ENCODE measurements at regions not wholly inside any gene's neighbourhood (a gene's known extent, or its start where the extent isn't known, plus 50 kb on each side); places are given as distances from the start of the nearest gene placed in this dataset.

DNA sequence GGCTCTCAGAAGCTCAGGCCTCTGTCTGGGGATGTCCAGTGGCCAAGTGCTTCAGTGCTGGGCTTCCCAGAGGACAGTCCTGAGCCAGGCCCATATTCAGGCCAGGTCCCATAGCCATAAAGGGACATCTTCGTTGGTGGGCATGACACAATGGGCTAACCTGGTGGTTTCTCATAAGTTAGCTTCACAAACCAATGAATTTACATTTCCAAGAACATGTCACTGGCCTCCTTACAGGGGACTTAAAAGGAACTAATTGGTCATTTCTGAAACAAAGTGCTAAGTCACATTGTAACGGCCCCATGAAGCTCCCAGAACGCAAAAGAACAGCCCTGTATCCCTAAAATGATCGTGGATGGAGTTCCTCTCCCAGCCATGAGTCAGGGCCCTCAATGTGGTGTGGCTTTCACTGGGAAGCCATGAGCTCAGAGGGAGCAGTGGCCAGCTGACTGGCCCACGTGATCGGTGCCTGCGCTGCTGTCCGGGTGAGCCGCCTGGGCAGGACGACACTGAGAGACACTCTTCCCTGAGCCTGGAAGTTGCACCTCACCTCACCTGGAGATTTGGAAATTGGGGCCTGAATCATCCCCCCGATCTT is 163.7 kb upstream of the APCDD1 start:
- DNase-seq, result no peak

DNA sequence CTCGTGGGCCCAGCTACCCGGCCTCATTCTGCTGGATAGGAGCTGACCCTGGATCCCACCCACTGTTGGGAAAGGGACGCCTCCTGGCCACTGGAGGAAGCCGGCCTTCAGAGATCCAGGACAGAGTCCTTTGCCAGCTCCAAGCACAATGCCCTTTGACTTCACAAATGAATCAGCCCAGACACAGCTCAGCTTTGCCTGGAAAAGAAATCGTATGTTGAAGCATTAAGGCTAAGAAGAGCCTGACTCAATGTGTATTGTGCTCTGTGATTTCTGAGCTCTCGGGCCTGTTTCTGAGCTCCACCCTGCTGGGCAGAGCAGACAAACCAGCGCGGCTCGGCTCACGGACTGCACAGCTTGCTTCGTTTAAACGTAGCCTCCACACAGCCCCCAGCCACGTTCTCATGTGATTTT is 162.9 kb upstream of the APCDD1 start:
- DNase-seq, result no peak

DNA sequence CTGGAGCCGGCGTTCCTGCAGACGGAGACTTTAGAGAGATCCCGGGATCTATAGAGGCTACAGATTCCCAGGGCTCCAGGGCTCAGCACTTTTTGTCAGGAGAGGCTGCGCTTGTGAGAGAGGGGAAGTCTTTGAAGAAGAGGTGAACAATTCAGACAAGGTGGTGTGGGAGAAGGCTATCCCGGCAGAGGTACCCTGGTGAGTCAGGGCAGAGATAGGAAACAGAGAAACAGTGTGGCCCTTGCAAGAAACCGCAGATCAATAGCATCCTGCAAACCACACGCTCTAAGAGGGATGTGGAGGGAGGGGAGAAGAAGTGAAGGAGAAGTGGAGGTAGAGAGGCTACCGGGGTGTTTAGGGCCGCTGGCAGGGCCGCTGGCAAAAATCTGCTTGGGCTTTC is 160.5 kb upstream of the APCDD1 start:
- DNase-seq, result no peak

DNA sequence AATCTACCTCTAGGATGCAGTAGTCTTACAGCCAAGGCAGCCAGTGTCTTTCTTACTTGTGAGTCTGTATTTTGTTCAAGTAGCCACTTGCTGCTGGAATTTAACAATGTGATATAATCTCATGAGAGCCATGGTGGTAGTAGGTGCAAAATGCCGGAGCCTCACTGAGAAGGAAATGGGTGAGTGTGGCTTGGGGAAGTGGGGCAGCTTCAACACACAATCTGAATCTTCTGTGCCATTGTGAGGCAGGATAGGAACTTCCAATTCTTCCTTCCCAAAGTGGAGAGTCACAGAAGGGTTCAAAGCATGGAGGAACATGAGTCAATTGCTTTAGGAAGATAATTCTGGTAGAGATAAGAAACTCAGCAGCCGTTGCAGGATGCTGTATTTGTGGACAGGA is 158.7 kb upstream of the APCDD1 start:
- DNase-seq, result no peak

DNA sequence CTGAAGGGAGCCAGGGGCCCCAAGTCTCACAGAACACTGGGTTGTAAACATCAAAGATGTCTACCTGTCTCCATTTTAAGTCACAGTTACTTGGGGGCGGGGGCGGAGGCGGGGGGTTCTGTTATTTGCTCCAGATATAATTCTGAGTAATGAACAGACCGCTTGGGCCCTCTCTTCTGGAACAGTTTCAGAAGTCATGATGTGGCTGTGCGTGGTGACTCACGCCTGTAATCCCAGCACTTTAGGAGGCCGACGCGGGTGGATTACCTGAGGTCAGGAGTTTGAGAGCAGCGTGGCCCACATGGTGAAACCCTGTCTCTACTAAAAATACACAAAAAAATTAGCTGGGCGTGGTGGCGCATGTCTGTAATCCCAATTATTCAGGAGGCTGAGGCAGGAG is 157.9 kb upstream of the APCDD1 start:
- no peak for DNase-seq

DNA sequence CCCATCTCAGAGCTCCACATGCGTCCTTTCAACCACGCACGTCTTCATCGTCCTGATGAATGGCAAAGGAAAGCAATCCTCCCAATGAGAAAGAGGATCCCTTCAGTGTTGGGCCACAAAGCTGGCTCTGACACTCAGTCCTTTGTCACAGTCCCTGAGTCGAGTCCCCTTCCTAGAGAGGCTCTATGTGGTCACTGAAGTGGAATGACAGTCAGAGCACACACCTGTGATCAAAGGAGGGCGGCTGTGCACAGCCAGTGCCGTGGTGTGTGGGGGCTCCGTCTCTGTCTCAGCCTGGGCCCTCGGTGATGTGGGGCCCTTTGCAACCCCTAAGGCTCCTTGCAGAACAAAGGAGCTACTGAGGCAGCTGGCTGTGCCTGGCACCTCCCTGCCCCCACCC is 157.3 kb upstream of the APCDD1 start:
- DNase-seq, result no peak

DNA sequence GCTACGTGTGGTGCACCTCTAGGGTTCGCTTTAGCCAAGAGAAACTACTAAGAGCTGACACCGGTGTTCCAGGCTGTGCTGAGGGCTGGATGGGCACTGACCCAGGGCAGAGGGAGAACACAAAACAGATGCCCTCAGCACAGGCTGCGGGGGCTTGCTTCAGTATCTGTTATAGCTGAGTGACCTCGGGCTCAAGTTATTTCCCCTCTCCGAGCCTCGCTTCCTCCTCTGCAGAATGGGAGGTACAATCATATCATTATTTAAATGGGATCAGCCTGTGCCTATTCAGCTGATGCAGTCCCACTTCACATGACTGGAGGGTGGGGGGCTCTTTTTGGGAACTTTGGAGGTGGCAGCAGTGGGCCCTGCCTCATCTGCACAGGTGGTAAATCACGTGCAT is 156.1 kb upstream of the APCDD1 start:
- no peak for DNase-seq

DNA sequence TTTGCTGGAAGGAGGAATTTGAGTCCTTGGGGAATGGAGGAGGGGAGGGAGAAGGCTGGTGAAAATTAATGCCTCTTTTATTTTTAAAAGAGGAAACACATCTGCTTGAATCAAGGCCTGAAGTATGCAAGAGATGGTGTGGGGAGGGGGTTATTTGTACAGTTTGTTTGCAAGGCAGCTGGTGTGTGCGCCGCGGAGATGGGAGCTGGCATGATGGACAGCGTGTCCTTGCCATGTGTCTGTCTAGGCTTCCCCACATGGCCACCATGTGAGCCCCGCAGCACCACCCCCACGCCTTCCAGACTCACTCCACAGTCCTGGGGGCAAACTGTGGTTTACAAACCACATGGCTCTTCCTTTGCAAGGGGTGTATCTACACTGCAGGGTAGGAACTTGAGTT is 154.8 kb upstream of the APCDD1 start:
- DNase-seq, result no peak

DNA sequence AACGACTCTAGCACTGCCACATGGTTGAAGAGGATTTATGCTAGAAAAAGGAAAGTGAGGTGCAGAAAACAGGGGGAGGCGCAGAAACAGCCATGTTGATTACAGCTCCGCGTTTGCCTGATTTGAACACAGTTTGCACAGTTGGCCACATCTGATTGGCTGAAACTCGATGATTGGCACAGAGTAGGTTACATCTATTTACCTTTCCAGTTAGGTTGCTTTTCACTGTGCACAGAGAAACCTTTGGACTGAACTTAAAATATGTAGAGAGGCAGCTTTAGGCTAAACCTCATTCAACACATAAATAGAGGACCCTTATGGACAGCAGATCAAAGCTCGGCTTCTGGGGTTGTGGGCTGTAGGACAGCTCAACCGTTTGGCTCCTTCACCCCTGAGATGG is 153.7 kb upstream of the APCDD1 start:
- DNase-seq, result no peak

DNA sequence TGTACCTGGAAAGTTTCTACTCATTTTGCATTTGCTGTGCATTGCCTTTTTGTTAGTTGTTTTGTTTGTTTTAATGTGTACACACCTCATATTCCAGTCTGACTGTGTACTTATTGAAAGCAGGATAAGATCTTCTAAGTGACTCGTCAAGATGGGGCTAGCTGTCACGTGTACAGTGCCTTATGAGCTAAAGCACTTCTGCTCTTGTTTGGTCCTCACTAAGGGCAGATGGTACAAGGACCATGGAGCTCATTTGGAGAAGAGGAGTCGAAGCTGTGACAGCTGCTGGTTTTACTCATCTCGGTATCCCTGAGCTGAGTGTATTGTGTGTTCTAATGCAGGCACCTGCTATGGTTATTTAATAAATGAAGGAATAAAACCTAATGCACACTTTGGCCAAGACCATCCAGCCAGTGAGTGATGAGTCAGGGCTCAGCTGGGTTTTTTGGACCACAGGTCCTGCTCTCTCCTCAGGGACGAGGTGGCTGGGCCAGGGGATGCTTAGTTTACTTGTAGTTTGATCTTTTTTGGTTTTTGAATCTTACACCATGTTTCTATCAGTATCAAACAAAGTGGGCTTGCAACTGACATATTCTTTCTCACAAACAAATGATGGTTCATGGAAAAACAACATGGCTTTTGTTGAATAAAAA is 152.5 kb upstream of the APCDD1 start:
- no peak for DNase-seq

DNA sequence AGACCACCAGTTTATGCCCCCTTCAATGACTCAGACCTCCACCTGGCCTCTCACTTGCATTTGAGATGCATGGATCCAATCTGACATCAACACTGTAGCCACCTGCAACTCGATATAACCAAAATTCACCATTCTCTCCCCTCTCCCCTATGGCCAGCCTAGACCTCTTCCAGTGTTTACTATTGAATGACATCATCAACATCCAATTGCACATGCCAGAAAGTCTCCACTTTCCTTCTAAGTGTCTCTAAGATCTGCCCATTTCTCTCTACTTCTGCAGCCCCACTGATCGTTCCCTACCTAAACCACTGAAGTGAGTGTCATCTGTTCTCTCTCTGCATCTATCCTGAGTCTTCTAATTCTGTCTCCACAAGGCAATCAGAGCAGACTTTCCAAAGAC is 151.3 kb upstream of the APCDD1 start:
- peak; percentile 23 for DNase-seq

DNA sequence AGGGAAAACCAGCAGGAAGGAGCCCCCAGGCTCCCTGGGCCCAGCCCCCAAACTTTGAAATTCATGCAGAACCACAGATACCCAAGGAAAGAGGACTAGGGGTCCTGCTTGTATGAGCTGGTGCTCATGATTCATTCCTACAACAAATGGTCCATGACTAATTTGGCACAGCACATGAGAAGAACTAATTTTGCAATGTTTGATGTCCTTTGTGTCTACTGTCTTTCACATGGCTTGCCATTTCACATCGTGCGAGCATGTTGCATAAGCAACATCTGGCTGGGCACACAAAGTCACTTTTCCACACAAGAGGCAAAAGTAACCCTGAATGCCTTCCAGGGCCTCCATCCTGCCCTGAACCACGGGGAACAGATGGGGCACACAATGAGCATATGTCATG is 149.6 kb upstream of the APCDD1 start:
- DNase-seq, result no peak

DNA sequence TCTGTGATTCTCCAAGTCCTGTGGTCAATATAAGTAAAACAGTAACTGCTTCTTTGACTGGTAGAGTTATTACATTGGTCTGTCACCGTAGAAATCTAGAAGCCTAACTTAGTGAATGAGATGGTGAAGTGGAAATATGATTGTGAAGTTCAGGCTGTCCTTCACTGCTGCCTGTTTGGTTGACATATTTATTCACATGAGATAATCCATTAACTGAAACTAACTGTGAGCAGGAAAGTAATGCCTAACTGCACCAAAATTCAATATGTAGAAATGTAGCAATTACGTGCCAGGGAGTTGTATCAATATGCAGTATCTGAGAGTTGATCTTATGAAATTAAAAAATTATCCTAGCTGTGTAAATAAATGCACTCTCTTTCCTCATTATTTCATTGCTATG is 147.7 kb upstream of the APCDD1 start:
- no peak for DNase-seq

DNA sequence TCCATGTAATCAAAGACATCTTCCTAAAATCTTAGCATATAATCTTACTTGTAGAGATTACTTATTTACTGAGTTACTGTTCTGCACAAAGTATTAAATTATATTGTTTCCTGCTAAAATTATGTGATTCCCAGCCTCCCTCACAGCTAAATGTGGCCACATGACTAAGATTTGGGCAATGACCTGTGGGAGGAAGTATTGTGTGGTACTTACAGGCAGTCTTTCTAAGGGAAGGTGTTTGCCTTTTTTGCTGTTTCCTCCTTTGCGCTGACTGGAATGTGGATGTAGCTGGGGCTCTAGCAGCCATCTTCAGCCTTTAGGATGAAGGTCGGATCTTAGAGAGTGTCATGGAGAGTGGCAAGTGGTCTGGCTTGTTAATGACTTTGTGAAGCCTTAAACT is 146.3 kb upstream of the APCDD1 start:
- no peak for DNase-seq

DNA sequence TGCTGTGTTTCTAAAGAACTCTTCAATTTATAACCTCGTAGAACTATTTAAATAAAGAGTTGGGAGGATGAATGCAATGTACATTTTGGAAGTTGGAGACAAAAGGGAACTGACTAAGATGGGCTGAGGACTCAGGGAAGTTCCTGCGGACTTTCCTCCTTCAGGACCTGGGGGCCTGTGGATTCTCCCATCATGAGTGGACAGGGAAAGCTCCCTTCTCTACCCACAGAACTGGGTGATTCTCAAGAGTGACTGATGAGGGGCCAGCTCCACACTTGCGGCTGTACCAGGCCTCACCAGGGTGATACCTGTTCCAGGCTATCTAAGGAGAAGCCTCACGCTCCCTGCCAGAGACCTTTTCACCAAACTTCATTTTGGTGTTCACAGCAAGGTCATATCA is 143.8 kb upstream of the APCDD1 start:
- DNase-seq, result no peak

DNA sequence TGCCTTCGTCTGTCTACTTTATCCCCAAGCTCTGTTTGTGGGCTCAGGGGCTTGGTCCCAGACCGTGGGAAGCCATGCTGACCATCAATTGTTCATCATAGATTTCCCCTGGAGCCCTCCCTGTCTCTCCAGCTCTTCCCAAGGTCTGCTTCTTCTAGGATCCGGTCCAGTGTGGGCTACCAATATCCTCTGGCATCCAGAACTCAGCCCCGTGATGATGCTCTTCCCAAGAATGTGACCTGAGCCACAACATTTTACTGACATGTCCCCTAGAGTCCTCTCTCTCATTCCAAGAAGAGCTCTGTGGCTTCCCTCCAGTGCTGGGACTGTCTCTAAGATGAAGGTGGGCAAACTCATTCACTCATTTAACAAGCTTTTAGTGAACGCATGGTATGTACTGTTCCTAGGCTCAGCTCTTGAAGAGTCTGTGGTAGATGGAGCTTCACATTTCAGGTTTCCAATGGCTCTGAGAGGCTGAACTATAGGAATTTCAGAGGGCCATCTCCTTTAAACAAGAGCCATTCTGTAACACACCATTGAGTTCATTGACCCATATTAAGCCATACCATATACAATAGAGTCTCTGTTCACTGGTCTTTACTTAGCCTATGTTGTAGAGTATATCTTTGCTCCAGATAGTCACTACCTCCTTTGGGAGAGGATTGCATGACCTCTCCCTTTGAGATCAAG is 142.0 kb upstream of the APCDD1 start:
- no peak for DNase-seq

DNA sequence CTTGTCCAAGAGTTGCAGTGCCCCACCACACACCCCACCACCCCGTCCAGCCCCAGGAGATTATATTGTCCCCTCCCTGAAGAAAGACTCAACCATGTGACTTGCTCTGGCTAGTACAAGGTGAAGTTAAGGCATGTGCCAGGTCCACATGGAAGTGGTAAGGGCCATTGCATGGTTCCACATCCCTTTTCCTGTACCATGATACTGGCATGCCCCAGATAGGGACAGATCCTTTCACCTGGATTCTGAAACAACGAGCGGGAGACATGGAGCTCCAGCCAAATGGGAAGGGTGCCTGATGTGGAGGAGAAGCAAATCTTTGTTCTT is 141.5 kb upstream of the APCDD1 start:
- no peak for DNase-seq

DNA sequence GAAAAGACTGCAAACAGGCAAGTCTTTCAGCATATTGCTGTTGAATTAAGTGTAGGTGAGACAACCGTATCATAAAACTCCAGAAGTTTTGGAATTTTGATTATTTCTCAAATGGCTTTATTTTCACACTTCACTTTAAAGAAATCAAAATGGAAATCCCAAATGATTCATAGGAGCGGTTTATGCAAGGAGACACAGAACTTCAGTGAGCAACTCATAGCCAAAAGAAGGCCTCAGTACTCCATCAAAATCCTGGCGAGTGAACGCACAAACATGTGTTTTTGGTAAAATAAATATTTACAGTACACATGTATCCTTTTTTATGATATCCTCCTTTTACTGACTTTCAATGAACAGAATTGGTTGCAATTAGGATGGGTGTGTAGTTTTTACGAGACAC is 140.4 kb upstream of the APCDD1 start:
- no peak for DNase-seq

DNA sequence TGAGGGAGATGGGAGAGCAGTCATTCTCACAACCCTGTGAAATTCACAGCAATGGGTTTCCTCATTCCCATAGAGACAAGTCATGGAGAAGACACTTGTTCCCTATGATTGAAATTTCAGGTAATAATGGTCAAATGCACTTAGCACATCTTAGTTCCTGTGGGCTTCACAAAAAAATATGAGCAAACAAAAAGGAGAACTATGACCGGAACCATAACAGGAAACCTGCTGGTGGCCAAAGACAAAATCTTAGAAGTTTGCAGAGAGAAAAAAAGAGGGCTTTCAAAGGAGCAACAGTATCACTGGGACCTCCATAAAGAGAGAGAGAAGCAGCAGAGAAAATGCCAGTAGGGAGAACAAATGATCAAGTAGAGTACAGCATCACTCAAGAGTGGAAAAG is 138.9 kb upstream of the APCDD1 start:
- DNase-seq, result no peak

DNA sequence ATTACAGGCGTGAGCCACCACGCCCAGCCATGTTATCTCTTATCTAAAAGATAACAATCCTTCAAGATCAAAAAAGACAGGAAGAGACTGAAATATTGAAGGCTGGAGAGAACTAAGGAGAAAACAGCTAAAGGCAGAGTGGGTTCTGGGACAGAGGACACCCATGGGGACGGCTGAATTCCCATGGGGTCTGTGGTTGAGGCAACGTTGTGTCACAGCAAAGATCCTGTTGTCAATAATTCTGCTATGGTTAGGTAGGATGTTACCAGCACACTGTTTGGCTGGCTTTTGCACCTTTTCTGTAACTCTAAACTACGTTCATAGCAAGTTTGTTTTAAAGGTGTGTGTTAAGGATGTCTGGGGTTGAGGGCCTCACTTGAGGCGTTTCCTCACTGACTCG is 137.7 kb upstream of the APCDD1 start:
- no peak for DNase-seq

DNA sequence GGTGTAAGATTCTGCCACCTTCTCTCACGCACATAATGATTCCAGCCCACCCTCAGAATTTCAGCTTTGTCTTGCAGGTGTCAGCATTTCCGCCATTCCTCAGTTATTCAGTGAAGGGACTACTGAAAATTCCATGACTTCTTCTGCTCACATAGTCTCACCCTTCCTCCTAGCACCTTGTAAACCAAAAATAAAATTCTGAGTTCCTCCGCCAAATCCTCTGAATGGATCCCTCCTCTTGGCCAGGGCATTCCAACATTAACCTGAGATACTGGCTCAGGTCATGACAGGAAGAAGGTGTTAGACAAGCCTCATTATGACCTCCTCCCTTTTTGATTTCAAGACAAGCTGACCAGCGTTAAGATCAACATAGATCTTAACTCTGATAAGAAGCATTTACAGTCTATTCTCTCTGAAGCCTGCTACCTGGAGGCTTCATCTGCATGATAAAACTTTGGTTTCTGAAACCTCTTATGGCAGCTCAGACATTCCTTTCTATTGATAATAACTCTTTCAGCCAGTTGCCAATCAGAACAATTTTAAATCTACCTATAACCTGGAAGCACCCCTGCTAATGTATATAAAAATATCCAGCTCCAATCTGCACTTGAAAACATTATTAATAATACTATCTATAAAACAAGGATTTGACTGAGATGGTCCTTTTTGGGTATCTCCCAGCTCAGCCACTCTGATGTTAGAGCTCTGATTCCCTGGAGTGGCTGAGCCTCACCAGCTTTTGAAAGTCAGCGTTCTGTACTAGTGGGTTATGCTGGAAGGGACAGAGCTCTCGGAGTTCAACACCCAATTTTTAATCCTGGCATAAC is 136.4 kb upstream of the APCDD1 start:
- DNase-seq, result no peak

DNA sequence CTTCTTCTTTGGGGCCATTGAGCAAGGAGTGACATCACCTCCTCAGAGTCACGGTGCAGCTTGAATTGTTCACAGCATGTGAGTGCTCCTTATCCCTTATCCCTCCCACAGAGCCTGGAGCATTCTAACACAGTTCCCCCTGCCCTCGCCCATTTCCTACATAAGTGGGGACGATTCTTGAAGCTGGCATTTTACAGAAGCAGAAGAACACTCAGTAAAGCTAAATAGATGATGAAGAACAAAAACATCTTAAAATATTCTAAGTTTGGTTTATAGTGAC is 135.8 kb upstream of the APCDD1 start:
- DNase-seq, result no peak

DNA sequence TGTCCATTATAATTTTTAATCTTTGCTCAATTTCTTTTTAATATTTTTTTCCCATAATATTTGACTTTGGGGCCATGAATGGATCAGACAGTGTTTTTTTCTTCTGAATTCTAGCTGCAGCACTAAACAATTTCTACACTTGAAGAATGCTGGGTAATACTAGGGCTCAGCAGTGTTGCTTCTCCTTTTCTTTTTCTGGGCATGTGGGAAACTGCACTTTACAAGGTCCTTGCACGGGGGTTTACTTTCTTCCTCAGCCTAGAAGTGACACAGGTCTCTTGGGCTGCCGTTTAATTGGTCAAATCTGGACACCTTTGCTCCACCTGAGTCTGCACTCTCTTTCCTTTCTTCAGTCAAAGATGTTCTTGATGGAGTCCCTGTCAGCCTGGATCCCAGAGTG is 135.4 kb upstream of the APCDD1 start:
- no peak for DNase-seq

DNA sequence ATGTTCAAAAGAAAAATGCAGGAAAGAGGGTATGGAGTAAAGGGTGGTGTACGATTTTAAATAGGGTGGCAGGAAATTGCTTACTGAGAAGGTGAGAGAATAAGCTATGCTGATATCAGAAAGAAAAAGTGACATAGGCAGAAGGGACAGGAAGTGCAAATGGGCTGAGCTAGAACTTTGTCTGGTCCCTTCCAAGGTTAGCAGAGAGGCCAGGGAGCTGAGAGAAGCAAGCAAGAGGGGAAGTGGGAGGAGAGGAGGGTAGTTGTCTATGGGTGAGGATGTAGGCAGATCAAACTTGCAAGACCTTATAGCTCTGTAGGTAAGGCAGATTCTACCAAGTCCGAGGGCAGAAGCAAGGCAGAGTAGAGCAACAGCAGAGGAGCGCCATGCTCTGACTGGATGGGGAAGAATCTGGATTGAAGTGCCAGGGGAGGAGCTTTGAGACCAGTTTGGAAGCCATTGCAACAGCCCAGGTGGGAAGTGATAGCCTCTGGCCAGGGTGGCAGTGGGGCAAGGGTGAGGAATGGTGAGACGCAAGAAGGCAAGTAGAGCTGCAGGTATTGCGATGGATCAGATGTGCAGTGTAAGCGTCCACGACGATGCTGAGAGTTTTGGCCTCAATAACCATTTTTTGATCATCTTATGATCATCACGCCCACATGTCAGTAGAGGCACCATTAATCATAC is 134.4 kb upstream of the APCDD1 start:
- no peak for DNase-seq
